GM10248 (cell line): ENCODE measurements at regions not wholly inside any gene's neighbourhood (a gene's known extent, or its start where the extent isn't known, plus 50 kb on each side); places are given as distances from the start of the nearest gene placed in this dataset.

Source experiments
- CTCF ChIA-PET: fragments of 300-600 bp; sonication (Branson Sonifier 250); formaldehyde crosslinking; extraction: SDS; loops from one replicate; lab custom pipeline; 2021; ENCODE audit warnings: antibody characterized with exemption; lab: Yijun Ruan, JAX
- POLR2A ChIA-PET: fragments of 350-650 bp; sonication (Branson Sonifier 250); formaldehyde crosslinking; extraction: SDS; loops from one replicate; lab custom pipeline; 2020; ENCODE audit warnings: antibody characterized with exemption; lab: Yijun Ruan, JAX
- DNase-seq: peaks from one replicate; pipeline ENCODE4 v3.0.0; 2012; ENCODE audit errors: extremely low spot score
- CTCF ChIP-seq: IDR thresholded peaks from 2 replicates; pipeline ENCODE4 v1.5.1; 2012; ENCODE audit warnings: mild to moderate bottlenecking, low read depth; ENCODE audit errors: extremely low read depth, missing control alignments, control extremely low read depth

- no peak for DNase-seq
- CTCF ChIA-PET = no interaction called here
- POLR2A ChIA-PET = no interaction called here
- TF ChIP-seq CTCF = no peak
These were observed 89.1 kb upstream of the SPDL1 start for GRCh38 chr5:169494383-169494935.

DNA sequence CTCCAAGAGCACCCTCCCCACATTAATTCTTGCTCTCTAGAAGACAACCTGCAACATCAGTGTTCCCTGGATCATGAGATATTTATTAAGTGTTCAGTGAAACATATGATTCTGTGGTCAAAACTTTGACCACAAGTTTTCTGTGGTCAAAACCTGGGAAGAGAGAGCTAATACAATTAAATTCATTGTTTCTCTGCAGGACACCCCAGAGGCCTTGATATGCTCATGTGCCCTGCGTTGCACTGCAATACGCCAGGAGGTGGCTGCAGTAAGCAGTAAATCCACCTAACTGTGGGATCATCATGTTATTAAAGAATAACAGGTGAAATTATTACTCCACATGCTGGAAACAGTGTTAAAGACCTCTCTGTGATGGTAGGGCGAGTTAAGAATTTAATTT is 109.3 kb upstream of the SPDL1 start:
- no peak for TF ChIP-seq CTCF
- no peak for DNase-seq
- POLR2A ChIA-PET = no interaction called here
- CTCF ChIA-PET = interaction anchor here (1.0 kb wide), 1 partner anchor 63 kb away, joined by 3 read pairs; no protein-coding TSS in a partner anchor

GRCh38 chr5:169472544-169472943 is 111.0 kb upstream of the SPDL1 start:
- no peak for DNase-seq
- ChIA-PET CTCF (interaction anchor here (0.7 kb wide), 1 partner anchor 8 kb away, joined by 3 read pairs; no protein-coding TSS in a partner anchor), POLR2A (no interaction called here)
- no peak for TF ChIP-seq CTCF

- no peak for TF ChIP-seq CTCF
- ChIA-PET POLR2A (no interaction called here), CTCF (no interaction called here)
- no peak for DNase-seq
These were observed 112.6 kb upstream of the SPDL1 start for GRCh38 chr5:169471021-169471420.

- ChIA-PET CTCF (interaction anchor here (0.7 to 1.2 kb wide), 2 partner anchors 11 to 13 kb away, joined by 3 read pairs; no protein-coding TSS in a partner anchor), POLR2A (no interaction called here)
- no peak for DNase-seq
- TF ChIP-seq CTCF = no peak
These were observed 116.4 kb upstream of the SPDL1 start for GRCh38 chr5:169467041-169467771.

GRCh38 chr5:169460896-169461295 is 122.7 kb upstream of the SPDL1 start:
- TF ChIP-seq CTCF = no peak
- no peak for DNase-seq
- ChIA-PET POLR2A (no interaction called here), CTCF (interaction anchor here (1.4 kb wide), 1 partner anchor 20 kb away, joined by 3 read pairs; no protein-coding TSS in a partner anchor)
